Tibial nerve (tissue), 4 donors: ENCODE measurements at regions not wholly inside any gene's neighbourhood (a gene's known extent, or its start where the extent isn't known, plus 50 kb on each side); places are given as distances from the start of the nearest gene placed in this dataset.

Source experiments
- EP300 ChIP-seq, 2 donors: sonication (generic); formaldehyde crosslinking; IDR thresholded peaks; one replicate each; pipeline ENCODE4 v1.6.1; 2017; ENCODE audit warnings: antibody characterized with exemption in 2 of 2, mild to moderate bottlenecking in 1 of 2
- TF ChIP-seq, protein P1 (sequence below), 5 experiments: fragments of 200-600 bp in 3 of 5; fragments of 450-650 bp in 2 of 5; sonication (generic) in 3 of 5; IDR thresholded peaks; one replicate each; pipeline ENCODE4 v1.5.1; 2016 to 2019; ENCODE audit warnings: antibody characterized with exemption in 5 of 5, mild to moderate bottlenecking in 3 of 5, moderate library complexity in 2 of 5

DNA sequence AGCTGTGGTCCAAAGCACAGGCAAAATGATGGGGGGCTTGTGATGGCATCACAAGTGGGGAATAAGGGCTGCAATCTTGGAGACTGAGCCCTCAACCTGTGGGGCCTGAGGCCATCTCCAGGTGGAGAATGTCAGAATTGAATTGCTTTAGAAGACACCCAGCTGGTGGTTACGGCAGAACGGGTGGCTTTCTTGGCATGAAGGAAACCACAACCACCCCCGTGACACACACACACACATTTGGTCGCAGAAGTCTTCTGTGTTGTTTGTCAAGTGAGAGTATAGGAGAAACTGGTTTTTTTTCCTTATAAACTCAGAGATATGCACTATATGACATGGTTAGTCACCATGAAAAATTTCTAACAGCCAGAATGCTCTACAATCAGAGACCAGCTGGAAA lies 139.5 kb upstream of the CDH4 start:
- TF ChIP-seq, protein P1, sequence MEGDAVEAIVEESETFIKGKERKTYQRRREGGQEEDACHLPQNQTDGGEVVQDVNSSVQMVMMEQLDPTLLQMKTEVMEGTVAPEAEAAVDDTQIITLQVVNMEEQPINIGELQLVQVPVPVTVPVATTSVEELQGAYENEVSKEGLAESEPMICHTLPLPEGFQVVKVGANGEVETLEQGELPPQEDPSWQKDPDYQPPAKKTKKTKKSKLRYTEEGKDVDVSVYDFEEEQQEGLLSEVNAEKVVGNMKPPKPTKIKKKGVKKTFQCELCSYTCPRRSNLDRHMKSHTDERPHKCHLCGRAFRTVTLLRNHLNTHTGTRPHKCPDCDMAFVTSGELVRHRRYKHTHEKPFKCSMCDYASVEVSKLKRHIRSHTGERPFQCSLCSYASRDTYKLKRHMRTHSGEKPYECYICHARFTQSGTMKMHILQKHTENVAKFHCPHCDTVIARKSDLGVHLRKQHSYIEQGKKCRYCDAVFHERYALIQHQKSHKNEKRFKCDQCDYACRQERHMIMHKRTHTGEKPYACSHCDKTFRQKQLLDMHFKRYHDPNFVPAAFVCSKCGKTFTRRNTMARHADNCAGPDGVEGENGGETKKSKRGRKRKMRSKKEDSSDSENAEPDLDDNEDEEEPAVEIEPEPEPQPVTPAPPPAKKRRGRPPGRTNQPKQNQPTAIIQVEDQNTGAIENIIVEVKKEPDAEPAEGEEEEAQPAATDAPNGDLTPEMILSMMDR (IDR thresholded peaks at IDR 0.05), result no peak
- no peak for TF ChIP-seq EP300 (IDR thresholded peaks at IDR 0.05)
